ENCODE measurements at regions not wholly inside any gene's neighbourhood (a gene's known extent, or its start where the extent isn't known, plus 50 kb on each side); places are given as distances from the start of the nearest gene placed in this dataset.

DNA sequence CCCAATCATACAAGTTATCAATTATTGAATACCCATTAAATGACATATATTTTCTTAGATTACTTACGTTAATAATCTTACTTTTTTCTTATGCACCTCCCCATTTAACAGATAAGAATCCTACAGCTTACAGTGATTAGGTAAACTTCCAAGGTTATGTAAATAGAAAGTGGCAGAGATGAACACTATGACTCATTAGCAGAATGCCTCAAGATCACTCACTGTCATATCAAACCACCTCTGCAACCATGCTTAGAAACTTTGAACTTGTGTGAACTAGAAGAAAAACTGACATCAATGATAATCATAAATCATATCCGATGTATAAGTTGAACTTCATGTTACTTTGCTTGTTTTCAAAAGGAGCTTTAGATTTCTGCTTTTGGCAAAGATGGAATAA is 911.6 kb upstream of the ARPP21 start:
- no peak for TF ChIP-seq REST (IDR thresholded peaks at IDR 0.05; ENCODE audit: borderline replicate concordance)
- no peak for TF ChIP-seq EZH2 (IDR thresholded peaks at IDR 0.05; ENCODE audit: borderline replicate concordance, insufficient read depth, low read length, poor library complexity, severe bottlenecking)
- no peak for TF ChIP-seq CTCF (IDR thresholded peaks at IDR 0.05; ENCODE audit: poor library complexity, severe bottlenecking)
- no peak for TF ChIP-seq POLR2AphosphoS5 (IDR thresholded peaks at IDR 0.05)
- no peak for TF ChIP-seq EP300 (conservative IDR thresholded peaks at IDR 0.05; ENCODE audit: poor library complexity, severe bottlenecking)
- TF ChIP-seq SMC3 (conservative IDR thresholded peaks at IDR 0.05; ENCODE audit: poor library complexity), result no peak
- no peak for TF ChIP-seq TAF1 (IDR thresholded peaks at IDR 0.05; ENCODE audit: low read depth)

Measured in neural cell (in vitro differentiated cells).